HepG2 (cell line): ENCODE measurements at regions not wholly inside any gene's neighbourhood (a gene's known extent, or its start where the extent isn't known, plus 50 kb on each side); places are given as distances from the start of the nearest gene placed in this dataset.

ENCODE experiments used
- ATAC-seq: fragments of 200-7000 bp; cut with Tn5 transposase; 3 replicates; pipeline ENCODE4 v1.9.1; 2020; ENCODE audit warnings: mild to moderate bottlenecking, moderate library complexity
- BruUV-seq: library from RNA; stranded (reverse); fragments of 400-500 nt; replicated peaks from 2 replicates; lab custom pipeline; 2021; lab: Mats Ljungman, UMichigan
- CTCF ChIA-PET: fragments of 300-600 bp; formaldehyde crosslinking; extraction: SDS; loops from one replicate; lab custom pipeline; 2021; ENCODE audit warnings: low total read pairs, inconsistent platforms, low intra/inter-chr PET ratio; lab: Yijun Ruan, JAX
- POLR2A ChIA-PET: fragments of 350-600 bp; sonication (Branson Sonifier 250); formaldehyde crosslinking; loops from one replicate; lab custom pipeline; 2020; ENCODE audit warnings: antibody characterized with exemption, inconsistent platforms; lab: Yijun Ruan, JAX
- DNase-seq: peaks from one replicate; pipeline ENCODE4 v3.0.0-alpha.2; 2015; ENCODE audit warnings: low spot score
- FAIRE-seq: peaks from 3 replicates; lab custom pipeline; 2011; peaks lifted over from hg19 to GRCh38; lab: Jason Lieb, UNC
- H2AFZ ChIP-seq: one replicate; pipeline ENCODE4 v1.6.1; 2011; ENCODE audit warnings: low read length, inconsistent platforms
- H3K27ac ChIP-seq: fragments of 300-600 bp; 3 replicates; pipeline ENCODE4 v1.8.0; 2011; ENCODE audit warnings: mixed run types, mild to moderate bottlenecking, mixed read lengths, low read length, inconsistent platforms; ENCODE audit not compliant: insufficient read depth; ENCODE audit errors: extremely low read length
- H3K27me3 ChIP-seq, 2 experiments: fragments of 200-600 bp in 1 of 2; 2 replicates in 1 of 2; 3 replicates in 1 of 2; pipeline versions ENCODE4 v1.6.0 to v1.8.0; 2011; ENCODE audit warnings: low read length in 2 of 2, mild to moderate bottlenecking in 2 of 2, moderate library complexity in 2 of 2, inconsistent platforms in 1 of 2; ENCODE audit not compliant: insufficient read depth in 2 of 2, control insufficient read depth in 1 of 2
- H3K36me3 ChIP-seq, 2 experiments: fragments of 200-600 bp in 1 of 2; replicated peaks in 1 of 2; 2 replicates in 1 of 2; 3 replicates in 1 of 2; pipeline versions ENCODE4 v1.5.1 to v1.8.0; 2011; ENCODE audit warnings: low read length in 2 of 2, inconsistent platforms in 1 of 2; ENCODE audit not compliant: insufficient read depth in 2 of 2, control insufficient read depth in 1 of 2
- H3K4me1 ChIP-seq: 2 replicates; pipeline ENCODE4 v1.5.1; 2012; ENCODE audit warnings: low read length, inconsistent platforms; ENCODE audit not compliant: insufficient read depth
- H3K4me2 ChIP-seq: 2 replicates; pipeline ENCODE4 v1.6.0; 2011; ENCODE audit warnings: low read depth, low read length, inconsistent platforms
- H3K4me3 ChIP-seq, 3 experiments: fragments of 200-600 bp in 1 of 3; sonication (generic), shearing (Covaris generic) in 1 of 3; replicated peaks in 1 of 3; 2 replicates each; pipeline ENCODE4 v1.5.1; 2011 to 2016; ENCODE audit warnings: low read length in 3 of 3, inconsistent platforms in 2 of 3, low read depth in 2 of 3, mild to moderate bottlenecking in 2 of 3, control low read depth in 1 of 3, mixed read lengths in 1 of 3; ENCODE audit not compliant: insufficient read depth in 1 of 3
- H3K79me2 ChIP-seq: one replicate; pipeline ENCODE4 v1.6.1; 2011; ENCODE audit warnings: low read length, inconsistent platforms; ENCODE audit not compliant: insufficient read depth
- H3K9ac ChIP-seq: 2 replicates; pipeline ENCODE4 v1.6.0; 2011; ENCODE audit warnings: mild to moderate bottlenecking, low read depth, low read length, inconsistent platforms; ENCODE audit not compliant: insufficient read depth
- H3K9me3 ChIP-seq: 2 replicates; pipeline ENCODE4 v1.5.1; 2012; ENCODE audit warnings: mild to moderate bottlenecking, low read length
- H4K20me1 ChIP-seq: 2 replicates; pipeline ENCODE4 v1.6.0; 2011; ENCODE audit warnings: inconsistent platforms, mild to moderate bottlenecking, low read length, moderate library complexity; ENCODE audit not compliant: insufficient read depth
- ARHGAP35 ChIP-seq: sonication (generic); formaldehyde crosslinking; IDR thresholded peaks from 2 replicates; pipeline ENCODE4 v1.9.0; 2022; ENCODE audit warnings: mild to moderate bottlenecking, inconsistent platforms, moderate library complexity, missing genetic modification reagents, borderline replicate concordance
- HDAC6 ChIP-seq: fragments of 200-600 bp; sonication (generic); IDR thresholded peaks from 2 replicates; pipeline ENCODE4 v1.7.0; 2017; ENCODE audit warnings: mild to moderate bottlenecking, antibody characterized with exemption, low read length, low read depth
- KLF12 ChIP-seq: sonication (generic); formaldehyde crosslinking; IDR thresholded peaks from 2 replicates; pipeline ENCODE4 v1.4.0; 2020; ENCODE audit warnings: missing genetic modification reagents, borderline replicate concordance
- MAFF ChIP-seq: IDR thresholded peaks from 2 replicates; pipeline ENCODE4 v1.6.1; 2011; ENCODE audit warnings: low read depth, low read length, improper control_type of control experiment
- MAFK ChIP-seq, 2 experiments: IDR thresholded peaks in 1 of 2; conservative IDR thresholded peaks in 1 of 2; 2 replicates each; pipeline ENCODE4 v1.6.1; 2011; ENCODE audit warnings: improper control_type of control experiment in 2 of 2, low read length in 2 of 2
- NPAS2 ChIP-seq: sonication (generic); formaldehyde crosslinking; IDR thresholded peaks from 2 replicates; pipeline ENCODE4 v1.8.0; 2022; ENCODE audit warnings: mild to moderate bottlenecking, missing genetic modification reagents, borderline replicate concordance
- PTBP1 ChIP-seq: fragments of 200-400 bp; formaldehyde crosslinking; IDR thresholded peaks from 2 replicates; pipeline ENCODE4 v1.6.1; 2018; ENCODE audit warnings: low read length, low read depth; ENCODE audit not compliant: poor library complexity, severe bottlenecking
- SIN3A ChIP-seq: IDR thresholded peaks from 2 replicates; pipeline ENCODE4 v1.6.1; 2011; ENCODE audit warnings: low read depth, mild to moderate bottlenecking, control low read depth, low read length, borderline replicate concordance
- SP140L ChIP-seq: sonication (generic); formaldehyde crosslinking; IDR thresholded peaks from 2 replicates; pipeline ENCODE4 v1.4.0; 2020; ENCODE audit warnings: missing genetic modification reagents, borderline replicate concordance
- TFDP1 ChIP-seq: IDR thresholded peaks from 2 replicates; pipeline ENCODE4 v1.6.1; 2016; ENCODE audit warnings: missing compliant biosample characterization, missing genetic modification reagents, borderline replicate concordance
- TIGD3 ChIP-seq: sonication (generic); formaldehyde crosslinking; IDR thresholded peaks from 2 replicates; pipeline ENCODE4 v1.5.1; 2020; ENCODE audit warnings: mild to moderate bottlenecking, missing genetic modification reagents, borderline replicate concordance
- TP53 ChIP-seq: sonication (generic); formaldehyde crosslinking; conservative IDR thresholded peaks from 2 replicates; pipeline ENCODE4 v1.4.0; 2020; ENCODE audit warnings: missing genetic modification reagents
- YEATS4 ChIP-seq: sonication (generic); formaldehyde crosslinking; IDR thresholded peaks from 2 replicates; pipeline ENCODE4 v1.4.0; 2020; ENCODE audit warnings: missing genetic modification reagents, borderline replicate concordance
- ZFY ChIP-seq: sonication (generic); formaldehyde crosslinking; IDR thresholded peaks from 2 replicates; pipeline ENCODE4 v1.4.0; 2020; ENCODE audit warnings: missing genetic modification reagents
- ZMYM4 ChIP-seq: sonication (generic); formaldehyde crosslinking; IDR thresholded peaks from 2 replicates; pipeline ENCODE4 v1.8.1; 2023; ENCODE audit warnings: mild to moderate bottlenecking, missing genetic modification reagents
- ZNF160 ChIP-seq: sonication (generic); formaldehyde crosslinking; IDR thresholded peaks from 2 replicates; pipeline ENCODE4 v1.8.0; 2022; ENCODE audit warnings: mild to moderate bottlenecking, inconsistent platforms, missing genetic modification reagents
- ZNF414 ChIP-seq: sonication (generic); formaldehyde crosslinking; IDR thresholded peaks from 2 replicates; pipeline ENCODE4 v1.5.0; 2020; ENCODE audit warnings: missing genetic modification reagents
- WGBS: methylation state at CpG from one replicate; pipeline ENCODE4 v1.1.6; 2017; ENCODE audit warnings: low lambda C conversion rate; 5-methylcytosine and 5-hydroxymethylcytosine counted together
- in situ Hi-C: cut with HindIII; loops from 2 replicates; pipeline ENCODE4 v1.10.0; 2017; ENCODE audit warnings: low pct_unique_long_range_greater_than_20kb; ENCODE audit not compliant: extremely low pct_ligation_motif_present
- intact Hi-C: fragments of 100-400 bp; cut with micrococcal nuclease; formaldehyde crosslinking; loops from one replicate; pipeline ENCODE4 v1.10.0; 2022; ENCODE audit not compliant: unreplicated experiment

- no peak overlapping the region for H3K9ac ChIP-seq
- no TSS peak for BruUV-seq
- ATAC-seq (no peak), FAIRE-seq (no peak), DNase-seq (no peak)
- CTCF ChIA-PET, result no interaction called here
- no peaks in the 10 kb centered on the region for H3K4me1 ChIP-seq
- in situ Hi-C loops, result no loop called here
- no peaks in the 10 kb centered on the region for H3K36me3 ChIP-seq
- no peak overlapping the region for H3K4me3 ChIP-seq
- no peaks in the 10 kb centered on the region for H3K27me3 ChIP-seq
- TF ChIP-seq ZNF414 (CRISPR knock-in tag), result no peak
- TF ChIP-seq TP53 (CRISPR knock-in tag), result no peak
- no peak for TF ChIP-seq TFDP1 (CRISPR knock-in tag)
- H4K20me1 ChIP-seq, result no peaks in the 10 kb centered on the region
- intact Hi-C loops, result loop anchor here (1.0 kb wide), 1 partner anchor 16 kb away; no protein-coding TSS in a partner anchor
- POLR2A ChIA-PET, result no interaction called here
- no peaks in the 10 kb centered on the region for H3K9me3 ChIP-seq
- no peak overlapping the region for H2AFZ ChIP-seq
- H3K27ac ChIP-seq, result no peak overlapping the region
- no peaks in the 10 kb centered on the region for H3K79me2 ChIP-seq
- no peak overlapping the region for H3K4me2 ChIP-seq
- 21% methylated on average over 2 of the region's 2 CpGs for WGBS
Observed at GRCh38 chr10:35720366-35720765, 78.3 kb upstream of the FZD8 start.

GRCh38 chr10:35716776-35717175 is 74.7 kb upstream of the FZD8 start:
- 3% methylated on average over 1 of the region's 1 CpG for WGBS
- peaks cover 0 to under 1% of the 10 kb centered on the region in 2 experiments; a peak in 1 of 5 replicates for H3K27me3 ChIP-seq
- H3K36me3 ChIP-seq, result no peaks in the 10 kb centered on the region
- H3K4me1 ChIP-seq, result no peaks in the 10 kb centered on the region
- POLR2A ChIA-PET, result no interaction called here
- no peak for FAIRE-seq
- no peak overlapping the region for H3K4me2 ChIP-seq
- no peak overlapping the region for H3K9ac ChIP-seq
- H4K20me1 ChIP-seq, result no peaks in the 10 kb centered on the region
- no peak overlapping the region for H3K4me3 ChIP-seq
- no peak overlapping the region for H3K27ac ChIP-seq
- no peak for TF ChIP-seq NPAS2 (CRISPR knock-in tag)
- TF ChIP-seq SIN3A, result no peak
- TF ChIP-seq YEATS4 (CRISPR knock-in tag), result no peak
- no peak for TF ChIP-seq ZNF160 (CRISPR knock-in tag)
- no peak for TF ChIP-seq PTBP1
- TF ChIP-seq ARHGAP35, result no peak
- TF ChIP-seq SP140L, result no peak
- no peak for TF ChIP-seq HDAC6
- TF ChIP-seq MAFF, result 0 out of 2 replicates have a peak, but pooled peaks have one; percentile 18
- no peak for TF ChIP-seq ZFY
- no peak for TF ChIP-seq KLF12 (CRISPR knock-in tag)
- TF ChIP-seq ZMYM4 (CRISPR knock-in tag), result no peak
- TF ChIP-seq TIGD3 (CRISPR knock-in tag), result no peak
- peak in 1 of 2 experiments; percentile 25; a peak in 1 of 4 replicates for TF ChIP-seq MAFK (conservative IDR thresholded peaks at IDR 0.05 in 1 of 2, IDR thresholded peaks at IDR 0.05 in 1 of 2; ENCODE audit: low read length in 2 of 2)
- H3K79me2 ChIP-seq, result no peaks in the 10 kb centered on the region
- in situ Hi-C loops (no loop called here), intact Hi-C loops (no loop called here)
- ATAC-seq, result no peak
- no TSS peak for BruUV-seq
- no peak for DNase-seq
- H2AFZ ChIP-seq, result no peak overlapping the region
- CTCF ChIA-PET, result no interaction called here
- no peaks in the 10 kb centered on the region for H3K9me3 ChIP-seq
